Suprapubic skin (tissue), 4 donors: ENCODE measurements at regions not wholly inside any gene's neighbourhood (a gene's known extent, or its start where the extent isn't known, plus 50 kb on each side); places are given as distances from the start of the nearest gene placed in this dataset.

ENCODE experiments used
- EP300 ChIP-seq: sonication (generic); formaldehyde crosslinking; IDR thresholded peaks from one replicate; pipeline ENCODE4 v1.6.1; 2017; ENCODE audit warnings: antibody characterized with exemption
- POLR2AphosphoS5 ChIP-seq, 3 donors: sonication (generic); formaldehyde crosslinking; IDR thresholded peaks; one replicate each; pipeline ENCODE4 v1.6.1; 2017; ENCODE audit warnings: antibody characterized with exemption in 3 of 3

DNA sequence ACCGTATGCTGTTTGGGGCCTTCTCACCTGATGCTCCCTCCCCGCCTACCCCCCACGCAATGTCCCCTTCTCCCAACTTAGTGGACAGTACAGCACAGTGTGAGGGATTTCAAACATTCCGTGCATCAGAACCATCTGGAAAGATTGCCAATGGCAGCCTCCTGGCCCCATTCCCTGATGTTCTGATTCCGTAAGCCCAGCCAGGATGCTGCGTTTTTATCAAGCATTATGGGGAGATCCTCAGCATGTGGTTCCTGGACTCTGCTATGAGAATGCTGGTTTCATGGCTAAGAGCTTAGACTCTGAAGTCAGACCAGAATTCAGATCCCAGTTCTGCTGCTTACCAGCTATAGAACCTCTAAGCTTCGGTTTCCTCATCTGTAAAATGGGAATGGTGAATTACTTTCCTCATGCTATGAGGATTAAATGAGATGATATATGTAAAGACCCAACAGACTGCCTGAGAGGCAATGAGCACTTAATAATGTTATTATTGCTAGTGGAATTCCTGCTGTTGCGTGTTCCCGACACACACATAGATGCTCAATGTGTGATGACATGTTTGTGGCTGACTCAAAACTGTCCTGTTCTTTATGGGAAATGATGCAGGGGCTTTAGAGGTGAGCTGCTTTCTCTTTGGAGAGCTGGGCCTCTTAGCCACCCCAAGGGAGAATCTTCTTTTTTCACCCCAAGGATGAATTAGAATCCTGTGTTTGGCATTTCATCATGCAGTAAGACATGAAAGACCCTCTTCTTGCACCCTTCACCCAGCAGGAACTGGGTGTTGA lies 60.8 kb upstream of the SMNDC1 start:
- TF ChIP-seq POLR2AphosphoS5 (IDR thresholded peaks at IDR 0.05) (no peak), EP300 (no peak)
